ENCODE measurements at regions not wholly inside any gene's neighbourhood (a gene's known extent, or its start where the extent isn't known, plus 50 kb on each side); places are given as distances from the start of the nearest gene placed in this dataset.

GRCh38 chr1:101298663-101299062 is 61.8 kb downstream of the S1PR1 start:
- TF ChIP-seq ELF4 (IDR thresholded peaks at IDR 0.05): no peak
- TF ChIP-seq NFRKB (IDR thresholded peaks at IDR 0.05): no peak
- TF ChIP-seq BHLHE40 (IDR thresholded peaks at IDR 0.05; ENCODE audit: borderline replicate concordance): no peak
- TF ChIP-seq TARDBP (IDR thresholded peaks at IDR 0.05): no peak
- no peak for TF ChIP-seq SUZ12 (IDR thresholded peaks at IDR 0.05)
- TF ChIP-seq CTBP1 (IDR thresholded peaks at IDR 0.05; ENCODE audit: borderline replicate concordance): no peak
- no peak for TF ChIP-seq ARNT (IDR thresholded peaks at IDR 0.05)
- TF ChIP-seq PKNOX1 (IDR thresholded peaks at IDR 0.05): no peak
- TF ChIP-seq SP1 (IDR thresholded peaks at IDR 0.05): no peak
- TF ChIP-seq FOXA1 (IDR thresholded peaks at IDR 0.05): no peak
- TF ChIP-seq FOXK2 (IDR thresholded peaks at IDR 0.05): no peak
